SK-N-SH (cell line): ENCODE measurements at regions not wholly inside any gene's neighbourhood (a gene's known extent, or its start where the extent isn't known, plus 50 kb on each side); places are given as distances from the start of the nearest gene placed in this dataset.

Experiments used
- CTCF ChIA-PET: fragments of 300-600, 350-600 bp; formaldehyde crosslinking; extraction: SDS; loops from one replicate; lab custom pipeline; 2021; lab: Yijun Ruan, JAX
- POLR2A ChIA-PET: fragments of 350-600 bp; sonication (Branson Sonifier 250); formaldehyde crosslinking; extraction: SDS; loops from one replicate; lab custom pipeline; 2020; ENCODE audit warnings: antibody characterized with exemption, inconsistent platforms; lab: Yijun Ruan, JAX
- DNase-seq: peaks from one replicate; pipeline ENCODE4 v3.0.0; 2012
- H2AFZ ChIP-seq: fragments of 200-600 bp; sonication (generic); 2 replicates; pipeline ENCODE4 v1.8.1; 2016; ENCODE audit warnings: antibody characterized with exemption, mild to moderate bottlenecking, low read depth
- H3F3A ChIP-seq: fragments of 200-600 bp; sonication (generic); replicated peaks from 2 replicates; pipeline ENCODE3; 2016; ENCODE audit warnings: antibody characterized with exemption, mild to moderate bottlenecking; ENCODE audit not compliant: insufficient read depth
- H3K27ac ChIP-seq, 2 experiments: fragments of 200-500 bp in 1 of 2; fragments of 200-600 bp in 1 of 2; sonication (Bioruptor generic) in 1 of 2; sonication (generic), shearing (Covaris generic) in 1 of 2; 2 replicates each; pipeline versions ENCODE4 v1.5.1 to v1.6.1; 2014 to 2016; ENCODE audit warnings: low read depth in 2 of 2, inconsistent platforms in 1 of 2, low read length in 1 of 2, mild to moderate bottlenecking in 1 of 2, mixed read lengths in 1 of 2
- H3K27me3 ChIP-seq: fragments of 200-600 bp; sonication (generic), shearing (Covaris generic); 2 replicates; pipeline ENCODE4 v1.6.1; 2016; ENCODE audit warnings: mixed run types; ENCODE audit not compliant: insufficient read depth
- H3K36me3 ChIP-seq, 2 experiments: fragments of 200-500 bp in 1 of 2; fragments of 200-600 bp in 1 of 2; sonication (Bioruptor generic) in 1 of 2; sonication (generic) in 1 of 2; replicated peaks in 1 of 2; 2 replicates each; pipeline versions ENCODE3 to v1.5.1; 2014 to 2016; ENCODE audit warnings: low read length in 1 of 2, mild to moderate bottlenecking in 1 of 2; ENCODE audit not compliant: insufficient read depth in 2 of 2, control insufficient read depth in 1 of 2
- H3K4me1 ChIP-seq, 2 experiments: fragments of 200-500 bp in 1 of 2; fragments of 200-600 bp in 1 of 2; sonication (Bioruptor generic) in 1 of 2; sonication (generic), shearing (Covaris generic) in 1 of 2; 2 replicates each; pipeline versions ENCODE4 v1.5.1 to v1.6.1; 2014 to 2016; ENCODE audit warnings: low read depth in 1 of 2, low read length in 1 of 2, mixed run types in 1 of 2; ENCODE audit not compliant: insufficient read depth in 2 of 2, control insufficient read depth in 1 of 2
- H3K4me2 ChIP-seq: fragments of 200-600 bp; sonication (generic), shearing (Covaris generic); 2 replicates; pipeline ENCODE4 v1.6.1; 2017; ENCODE audit warnings: mixed run types
- H3K4me3 ChIP-seq, 2 experiments: fragments of 200-500 bp in 1 of 2; fragments of 200-600 bp in 1 of 2; sonication (Bioruptor generic) in 1 of 2; sonication (generic), shearing (Covaris generic) in 1 of 2; 2 replicates each; pipeline versions ENCODE4 v1.5.1 to v1.8.1; 2014 to 2016; ENCODE audit warnings: low read depth in 2 of 2, inconsistent platforms in 1 of 2, low read length in 1 of 2, mild to moderate bottlenecking in 1 of 2, mixed read lengths in 1 of 2, moderate library complexity in 1 of 2
- H3K79me2 ChIP-seq: fragments of 200-600 bp; sonication (generic); 2 replicates; pipeline ENCODE4 v1.8.1; 2017; ENCODE audit warnings: mild to moderate bottlenecking; ENCODE audit not compliant: insufficient read depth
- H3K9ac ChIP-seq: fragments of 200-600 bp; sonication (generic); 2 replicates; pipeline ENCODE4 v1.6.1; 2017; ENCODE audit warnings: mixed run types
- H3K9me2 ChIP-seq: fragments of 200-600 bp; sonication (generic); 2 replicates; pipeline ENCODE4 v1.6.1; 2017; ENCODE audit warnings: mixed run types
- H3K9me3 ChIP-seq: fragments of 200-600 bp; sonication (generic); 2 replicates; pipeline ENCODE4 v1.6.1; 2017; ENCODE audit warnings: mixed run types, mild to moderate bottlenecking, moderate library complexity
- H4K20me1 ChIP-seq: fragments of 200-600 bp; sonication (generic); 2 replicates; pipeline ENCODE4 v1.6.1; 2017; ENCODE audit warnings: mild to moderate bottlenecking, mixed run types; ENCODE audit not compliant: insufficient read depth
- CHD2 ChIP-seq: fragments of 150-350 bp; IDR thresholded peaks from 2 replicates; pipeline ENCODE4 v1.6.1; 2018; ENCODE audit warnings: low read length; ENCODE audit not compliant: partially characterized antibody
- ELF1 ChIP-seq: IDR thresholded peaks from 2 replicates; pipeline ENCODE4 v1.4.0; 2012
- EP300 ChIP-seq, 2 experiments: IDR thresholded peaks; 2 replicates each; pipeline versions ENCODE4 v1.4.0 to v1.6.1; 2012; ENCODE audit warnings: borderline replicate concordance in 1 of 2, low read depth in 1 of 2, low read length in 1 of 2
- FOXJ3 ChIP-seq: sonication (generic); formaldehyde crosslinking; IDR thresholded peaks from 2 replicates; pipeline ENCODE4 v1.5.1; 2020; ENCODE audit warnings: mild to moderate bottlenecking, missing genetic modification reagents
- GATA2 ChIP-seq: sonication (generic); formaldehyde crosslinking; IDR thresholded peaks from 2 replicates; pipeline ENCODE4 v1.5.0; 2020; ENCODE audit warnings: mild to moderate bottlenecking, missing genetic modification reagents
- JUND ChIP-seq: IDR thresholded peaks from 2 replicates; pipeline ENCODE4 v1.4.0; 2012
- MEF2A ChIP-seq: IDR thresholded peaks from 2 replicates; pipeline ENCODE4 v1.4.0; 2012; ENCODE audit warnings: low read depth, borderline replicate concordance
- MXI1 ChIP-seq: IDR thresholded peaks from 2 replicates; pipeline ENCODE4 v1.6.1; 2012; ENCODE audit warnings: mild to moderate bottlenecking, low read depth, low read length, improper control_type of control experiment
- NFIC ChIP-seq: IDR thresholded peaks from 2 replicates; pipeline ENCODE4 v1.4.0; 2012; ENCODE audit warnings: borderline replicate concordance
- NRF1 ChIP-seq: IDR thresholded peaks from 2 replicates; pipeline ENCODE4 v1.6.1; 2012; ENCODE audit warnings: low read depth, mild to moderate bottlenecking, low read length
- POLR2AphosphoS5 ChIP-seq: IDR thresholded peaks from 2 replicates; pipeline ENCODE4 v1.6.1; 2012; ENCODE audit warnings: low read depth, low read length
- RAD21 ChIP-seq: IDR thresholded peaks from 2 replicates; pipeline ENCODE4 v1.6.1; 2012; ENCODE audit warnings: mild to moderate bottlenecking, low read length
- RCOR1 ChIP-seq: fragments of 150-350 bp; IDR thresholded peaks from 2 replicates; pipeline ENCODE4 v1.6.1; 2017; ENCODE audit warnings: antibody characterized with exemption, low read length
- RFX5 ChIP-seq: IDR thresholded peaks from 2 replicates; pipeline ENCODE4 v1.6.1; 2012; ENCODE audit warnings: mild to moderate bottlenecking, improper control_type of control experiment, low read length
- RXRA ChIP-seq: IDR thresholded peaks from 2 replicates; pipeline ENCODE4 v1.4.0; 2012; ENCODE audit warnings: low read depth, mild to moderate bottlenecking, borderline replicate concordance
- SMC3 ChIP-seq: IDR thresholded peaks from 2 replicates; pipeline ENCODE4 v1.6.1; 2012; ENCODE audit warnings: low read depth, low read length, improper control_type of control experiment
- TAF1 ChIP-seq: IDR thresholded peaks from 2 replicates; pipeline ENCODE4 v1.6.1; 2012; ENCODE audit warnings: low read depth, mild to moderate bottlenecking, low read length, moderate library complexity, borderline replicate concordance
- TCF12 ChIP-seq: IDR thresholded peaks from 2 replicates; pipeline ENCODE4 v1.4.0; 2012
- USF2 ChIP-seq: fragments of 150-350 bp; IDR thresholded peaks from 2 replicates; pipeline ENCODE4 v1.6.1; 2017; ENCODE audit warnings: antibody characterized with exemption, low read length, low read depth, borderline replicate concordance
- YY1 ChIP-seq: IDR thresholded peaks from 2 replicates; pipeline ENCODE4 v1.4.0; 2012; ENCODE audit warnings: low read depth, mild to moderate bottlenecking
- ZBTB33 ChIP-seq: IDR thresholded peaks from 2 replicates; pipeline ENCODE4 v1.4.0; 2012; ENCODE audit warnings: low read depth, borderline replicate concordance
- WGBS: methylation state at CpG from one replicate; pipeline ENCODE4 v1.1.6; 2017; ENCODE audit warnings: low lambda C conversion rate; 5-methylcytosine and 5-hydroxymethylcytosine counted together
- TF ChIP-seq, protein P1 (sequence below): IDR thresholded peaks from 2 replicates; pipeline ENCODE4; 2012
- TF ChIP-seq, protein P2 (sequence below): IDR thresholded peaks from 2 replicates; pipeline ENCODE4 v1.4.0; 2012; ENCODE audit warnings: low read depth, borderline replicate concordance

GRCh38 chr2:7674606-7675005, 757.4 kb downstream of the RNF144A start:
- CTCF ChIA-PET: interaction anchor here (0.7 to 6.6 kb wide), 2 partner anchors 241 to 247 kb away, joined by 3 to 42 read pairs; no protein-coding TSS in a partner anchor
- TF ChIP-seq USF2: no peak
- no peak for TF ChIP-seq MXI1
- no peak for TF ChIP-seq NFIC
- TF ChIP-seq EP300 (IDR thresholded peaks at IDR 0.05; ENCODE audit: borderline replicate concordance in 1 of 2, low read depth in 1 of 2, low read length in 1 of 2): no peak
- no peak for TF ChIP-seq CHD2
- no peak for TF ChIP-seq ELF1
- no peak for TF ChIP-seq MEF2A
- TF ChIP-seq YY1: no peak
- no peak for TF ChIP-seq GATA2 (CRISPR knock-in tag)
- no peak for TF ChIP-seq RXRA
- TF ChIP-seq, protein P1, sequence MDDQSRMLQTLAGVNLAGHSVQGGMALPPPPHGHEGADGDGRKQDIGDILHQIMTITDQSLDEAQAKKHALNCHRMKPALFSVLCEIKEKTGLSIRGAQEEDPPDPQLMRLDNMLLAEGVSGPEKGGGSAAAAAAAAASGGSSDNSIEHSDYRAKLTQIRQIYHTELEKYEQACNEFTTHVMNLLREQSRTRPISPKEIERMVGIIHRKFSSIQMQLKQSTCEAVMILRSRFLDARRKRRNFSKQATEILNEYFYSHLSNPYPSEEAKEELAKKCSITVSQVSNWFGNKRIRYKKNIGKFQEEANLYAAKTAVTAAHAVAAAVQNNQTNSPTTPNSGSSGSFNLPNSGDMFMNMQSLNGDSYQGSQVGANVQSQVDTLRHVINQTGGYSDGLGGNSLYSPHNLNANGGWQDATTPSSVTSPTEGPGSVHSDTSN: no peak
- TF ChIP-seq RAD21: no peak
- no peak for TF ChIP-seq POLR2AphosphoS5
- no peak for TF ChIP-seq SMC3
- no peak for TF ChIP-seq RCOR1
- no peak overlapping the region for H3K9ac ChIP-seq
- no peak overlapping the region for H2AFZ ChIP-seq
- H3K4me3 ChIP-seq: no peak overlapping the region
- POLR2A ChIA-PET: no interaction called here
- WGBS: 53% methylated on average over 2 of the region's 2 CpGs
- no peaks in the 10 kb centered on the region for H3K9me3 ChIP-seq
- no peaks in the 10 kb centered on the region for H4K20me1 ChIP-seq
- H3K79me2 ChIP-seq: no peaks in the 10 kb centered on the region
- no peaks in the 10 kb centered on the region for H3F3A ChIP-seq
- H3K27me3 ChIP-seq: no peaks in the 10 kb centered on the region
- no peaks in the 10 kb centered on the region; a peak in 1 of 4 replicates for H3K4me1 ChIP-seq
- H3K36me3 ChIP-seq: no peaks in the 10 kb centered on the region
- DNase-seq: no peak
- H3K27ac ChIP-seq: no peak overlapping the region
- no peak overlapping the region for H3K4me2 ChIP-seq
- H3K9me2 ChIP-seq: no peaks in the 10 kb centered on the region

DNA sequence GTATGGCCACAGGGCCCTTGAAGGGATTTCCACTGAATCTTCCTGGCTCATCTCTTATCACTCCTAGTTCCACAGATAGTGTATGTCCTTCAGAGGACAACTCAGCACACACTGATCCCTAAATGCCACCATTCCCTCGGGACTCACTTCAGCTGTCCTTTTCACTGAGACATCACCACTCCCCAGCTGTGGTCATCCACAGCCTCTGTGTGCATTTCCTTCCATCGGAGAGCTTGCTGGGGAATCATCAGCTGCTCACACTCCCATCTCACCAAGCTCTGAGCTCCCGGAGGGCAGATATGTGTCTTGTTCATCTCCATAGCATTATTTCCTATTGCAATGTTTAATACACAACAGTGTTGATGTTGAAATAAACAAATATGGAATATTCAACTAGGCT, 759.5 kb downstream of the RNF144A start:
- 64% methylated on average over 3 of the region's 3 CpGs for WGBS
- Histone ChIP-seq H3K4me3 (no peak overlapping the region), H3K9me3 (no peaks in the 10 kb centered on the region), H3K36me3 (no peaks in the 10 kb centered on the region), H3K79me2 (no peaks in the 10 kb centered on the region), H3K4me1 (no peaks in the 10 kb centered on the region), H2AFZ (no peak overlapping the region), H3K27ac (no peak overlapping the region), H3K4me2 (no peak overlapping the region), H3K27me3 (no peaks in the 10 kb centered on the region), H3F3A (no peaks in the 10 kb centered on the region), H4K20me1 (no peaks in the 10 kb centered on the region), H3K9me2 (no peaks in the 10 kb centered on the region), H3K9ac (no peak overlapping the region)
- TF ChIP-seq TCF12: no peak
- no peak for TF ChIP-seq RFX5
- TF ChIP-seq, protein P1: no peak
- TF ChIP-seq JUND: no peak
- TF ChIP-seq NRF1: no peak
- no peak for TF ChIP-seq ELF1
- TF ChIP-seq MXI1: no peak
- TF ChIP-seq, protein P2, sequence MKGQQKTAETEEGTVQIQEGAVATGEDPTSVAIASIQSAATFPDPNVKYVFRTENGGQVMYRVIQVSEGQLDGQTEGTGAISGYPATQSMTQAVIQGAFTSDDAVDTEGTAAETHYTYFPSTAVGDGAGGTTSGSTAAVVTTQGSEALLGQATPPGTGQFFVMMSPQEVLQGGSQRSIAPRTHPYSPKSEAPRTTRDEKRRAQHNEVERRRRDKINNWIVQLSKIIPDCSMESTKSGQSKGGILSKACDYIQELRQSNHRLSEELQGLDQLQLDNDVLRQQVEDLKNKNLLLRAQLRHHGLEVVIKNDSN: no peak
- no peak for TF ChIP-seq RXRA
- no peak for TF ChIP-seq ZBTB33
- TF ChIP-seq NFIC: no peak
- TF ChIP-seq TAF1: no peak
- no peak for TF ChIP-seq GATA2 (CRISPR knock-in tag)
- TF ChIP-seq FOXJ3 (CRISPR knock-in tag): no peak
- ChIA-PET CTCF (no interaction called here), POLR2A (no interaction called here)
- no peak for DNase-seq
